Astrocyte (in vitro differentiated cells and primary cell): ENCODE measurements at regions not wholly inside any gene's neighbourhood (a gene's known extent, or its start where the extent isn't known, plus 50 kb on each side); places are given as distances from the start of the nearest gene placed in this dataset.

Source experiments
- CTCF ChIP-seq: IDR thresholded peaks from 2 replicates; pipeline ENCODE4 v1.5.1; 2011; ENCODE audit warnings: low read depth, mild to moderate bottlenecking, inconsistent platforms, low read length, moderate library complexity; ENCODE audit not compliant: insufficient read depth
- EZH2 ChIP-seq: IDR thresholded peaks from 2 replicates; pipeline ENCODE4 v1.6.1; 2012; ENCODE audit warnings: mild to moderate bottlenecking, low read length, inconsistent platforms; ENCODE audit not compliant: insufficient read depth

- TF ChIP-seq CTCF (no peak), EZH2 (no peak)
Observed at GRCh38 chr16:54878301-54878700, 52.4 kb upstream of the IRX5 start.
